ENCODE measurements at regions not wholly inside any gene's neighbourhood (a gene's known extent, or its start where the extent isn't known, plus 50 kb on each side); places are given as distances from the start of the nearest gene placed in this dataset.

GRCh38 chr4:128589384-128589965 lies 220.0 kb upstream of the JADE1 start:
- Histone ChIP-seq H3K27me3 (no peaks in the 10 kb centered on the region), H3K27ac (no peak overlapping the region), H3K4me1 (no peaks in the 10 kb centered on the region), H3K4me3 (no peak overlapping the region), H3K9me3 (no peaks in the 10 kb centered on the region), H3K36me3 (no peaks in the 10 kb centered on the region)
- 78% methylated on average over 4 of the region's 4 CpGs for WGBS, 2 donors
- TF ChIP-seq EP300 (IDR thresholded peaks at IDR 0.05) (no peak), POLR2AphosphoS5 (IDR thresholded peaks at IDR 0.05) (no peak), CTCF (IDR thresholded peaks at IDR 0.05) (no peak)
- ATAC-seq (ENCODE audit: low FRiP score in 2 of 2) (no peak), DNase-seq (no peak)

GRCh38 chr4:128587382-128587781 lies 222.1 kb upstream of the JADE1 start:
- no peaks in the 10 kb centered on the region for H3K27me3 ChIP-seq
- no peak for TF ChIP-seq POLR2AphosphoS5 (IDR thresholded peaks at IDR 0.05)
- TF ChIP-seq CTCF (IDR thresholded peaks at IDR 0.05): no peak
- no peak for TF ChIP-seq POLR2A (IDR thresholded peaks at IDR 0.05)
- no peak for TF ChIP-seq EP300 (IDR thresholded peaks at IDR 0.05)
- H3K9me3 ChIP-seq: no peaks in the 10 kb centered on the region
- no peak overlapping the region for H3K27ac ChIP-seq
- H3K36me3 ChIP-seq: no peaks in the 10 kb centered on the region
- DNase-seq: no peak
- H3K4me1 ChIP-seq: no peaks in the 10 kb centered on the region
- H3K4me3 ChIP-seq: no peak overlapping the region
- no peak for ATAC-seq (ENCODE audit: low FRiP score in 2 of 2)
- WGBS, 2 donors: 85 to 94% methylated on average over 5 of the region's 5 CpGs

GRCh38 chr4:128583753-128584712 lies 225.5 kb upstream of the JADE1 start:
- TF ChIP-seq EP300 (IDR thresholded peaks at IDR 0.05) (no peak), POLR2A (IDR thresholded peaks at IDR 0.05) (no peak), CTCF (IDR thresholded peaks at IDR 0.05) (no peak), POLR2AphosphoS5 (IDR thresholded peaks at IDR 0.05) (no peak)
- 79 to 89% methylated on average over 6 to 7 of the region's 7 CpGs for WGBS, 2 donors
- H3K4me1 ChIP-seq: no peaks in the 10 kb centered on the region
- no peaks in the 10 kb centered on the region for H3K9me3 ChIP-seq
- ATAC-seq (ENCODE audit: low FRiP score in 2 of 2) (peak in 1 of 2 donors; percentile 85), DNase-seq (no peak)
- no peaks in the 10 kb centered on the region for H3K27me3 ChIP-seq
- H3K36me3 ChIP-seq: no peaks in the 10 kb centered on the region
- no peak overlapping the region for H3K4me3 ChIP-seq
- peak overlapping the region in 1 of 4 donors; percentile 36 for H3K27ac ChIP-seq

- no peak overlapping the region for H3K4me3 ChIP-seq
- 95 to 100% methylated on average over 1 of the region's 1 CpG for WGBS, 2 donors
- H3K27ac ChIP-seq: no peak overlapping the region
- TF ChIP-seq POLR2AphosphoS5 (IDR thresholded peaks at IDR 0.05) (no peak), CTCF (IDR thresholded peaks at IDR 0.05) (no peak), POLR2A (IDR thresholded peaks at IDR 0.05) (no peak), EP300 (IDR thresholded peaks at IDR 0.05) (no peak)
- H3K36me3 ChIP-seq: no peaks in the 10 kb centered on the region
- H3K4me1 ChIP-seq: no peaks in the 10 kb centered on the region
- H3K27me3 ChIP-seq: no peaks in the 10 kb centered on the region
- H3K9me3 ChIP-seq: no peaks in the 10 kb centered on the region
- DNase-seq (no peak), ATAC-seq (ENCODE audit: low FRiP score in 2 of 2) (no peak)
Measured at GRCh38 chr4:128582427-128582870, 227.1 kb upstream of the JADE1 start.

All from upper lobe of left lung (tissue), 6 donors.